ENCODE measurements at regions not wholly inside any gene's neighbourhood (a gene's known extent, or its start where the extent isn't known, plus 50 kb on each side); places are given as distances from the start of the nearest gene placed in this dataset.

DNA sequence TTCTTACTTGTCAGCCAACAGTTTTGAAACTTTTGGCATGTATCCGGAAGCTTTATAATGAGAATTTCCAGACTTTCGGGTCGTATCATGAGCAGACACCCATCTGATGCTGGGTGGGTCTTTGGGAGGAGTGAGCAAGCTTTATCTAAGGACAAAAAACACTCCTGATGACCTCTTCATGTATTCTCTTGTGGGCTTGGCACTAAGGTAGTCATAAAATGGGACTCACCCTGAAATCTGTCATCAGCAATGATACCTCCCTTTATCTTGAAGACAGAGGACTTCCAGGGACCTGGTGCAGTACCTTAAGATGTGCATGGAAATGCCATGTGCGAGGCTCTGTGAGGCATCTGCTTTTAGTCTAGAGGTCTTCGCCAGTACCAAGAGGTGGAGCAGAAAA lies 346.3 kb upstream of the PPARGC1A start:
- no peak overlapping the region for H3K4me3 ChIP-seq (ENCODE audit: low read depth, low read length, poor library complexity, severe bottlenecking)
- no peak overlapping the region for H3K4me2 ChIP-seq (ENCODE audit: low read length)
- H3K79me2 ChIP-seq (ENCODE audit: insufficient read depth, low read length) = no peaks in the 10 kb centered on the region
- H3F3A ChIP-seq (ENCODE audit: insufficient read depth, low read length) = no peaks in the 10 kb centered on the region
- no peak overlapping the region for H3K27ac ChIP-seq (ENCODE audit: low read depth, low read length, poor library complexity, severe bottlenecking)
- H2AFZ ChIP-seq (ENCODE audit: low read length) = no peak overlapping the region
- no peaks in the 10 kb centered on the region for H3K36me3 ChIP-seq (ENCODE audit: insufficient read depth, low read length)
- no peak for TF ChIP-seq EZH2 (IDR thresholded peaks at IDR 0.05; ENCODE audit: borderline replicate concordance, low read length)
- TF ChIP-seq, protein P1, sequence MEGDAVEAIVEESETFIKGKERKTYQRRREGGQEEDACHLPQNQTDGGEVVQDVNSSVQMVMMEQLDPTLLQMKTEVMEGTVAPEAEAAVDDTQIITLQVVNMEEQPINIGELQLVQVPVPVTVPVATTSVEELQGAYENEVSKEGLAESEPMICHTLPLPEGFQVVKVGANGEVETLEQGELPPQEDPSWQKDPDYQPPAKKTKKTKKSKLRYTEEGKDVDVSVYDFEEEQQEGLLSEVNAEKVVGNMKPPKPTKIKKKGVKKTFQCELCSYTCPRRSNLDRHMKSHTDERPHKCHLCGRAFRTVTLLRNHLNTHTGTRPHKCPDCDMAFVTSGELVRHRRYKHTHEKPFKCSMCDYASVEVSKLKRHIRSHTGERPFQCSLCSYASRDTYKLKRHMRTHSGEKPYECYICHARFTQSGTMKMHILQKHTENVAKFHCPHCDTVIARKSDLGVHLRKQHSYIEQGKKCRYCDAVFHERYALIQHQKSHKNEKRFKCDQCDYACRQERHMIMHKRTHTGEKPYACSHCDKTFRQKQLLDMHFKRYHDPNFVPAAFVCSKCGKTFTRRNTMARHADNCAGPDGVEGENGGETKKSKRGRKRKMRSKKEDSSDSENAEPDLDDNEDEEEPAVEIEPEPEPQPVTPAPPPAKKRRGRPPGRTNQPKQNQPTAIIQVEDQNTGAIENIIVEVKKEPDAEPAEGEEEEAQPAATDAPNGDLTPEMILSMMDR (IDR thresholded peaks at IDR 0.05; ENCODE audit: low read length) = no peak
- H4K20me1 ChIP-seq (ENCODE audit: insufficient read depth, low read length) = no peaks in the 10 kb centered on the region
- H3K9me3 ChIP-seq (ENCODE audit: low read length) = no peaks in the 10 kb centered on the region
- no peak overlapping the region for H3K9ac ChIP-seq (ENCODE audit: low read length)
- H3K9me2 ChIP-seq (ENCODE audit: low read depth, low read length) = no peaks in the 10 kb centered on the region
- H3K27me3 ChIP-seq (ENCODE audit: insufficient read depth, low read length) = no peaks in the 10 kb centered on the region
- H3K4me1 ChIP-seq (ENCODE audit: insufficient read depth, low read length, severe bottlenecking) = no peaks in the 10 kb centered on the region

- Histone ChIP-seq H3K4me3 (ENCODE audit: low read depth, low read length, poor library complexity, severe bottlenecking) (no peak overlapping the region), H3K9me3 (ENCODE audit: low read length) (no peaks in the 10 kb centered on the region)
These were observed 345.8 kb upstream of the PPARGC1A start for GRCh38 chr4:24235618-24236017.

DNA sequence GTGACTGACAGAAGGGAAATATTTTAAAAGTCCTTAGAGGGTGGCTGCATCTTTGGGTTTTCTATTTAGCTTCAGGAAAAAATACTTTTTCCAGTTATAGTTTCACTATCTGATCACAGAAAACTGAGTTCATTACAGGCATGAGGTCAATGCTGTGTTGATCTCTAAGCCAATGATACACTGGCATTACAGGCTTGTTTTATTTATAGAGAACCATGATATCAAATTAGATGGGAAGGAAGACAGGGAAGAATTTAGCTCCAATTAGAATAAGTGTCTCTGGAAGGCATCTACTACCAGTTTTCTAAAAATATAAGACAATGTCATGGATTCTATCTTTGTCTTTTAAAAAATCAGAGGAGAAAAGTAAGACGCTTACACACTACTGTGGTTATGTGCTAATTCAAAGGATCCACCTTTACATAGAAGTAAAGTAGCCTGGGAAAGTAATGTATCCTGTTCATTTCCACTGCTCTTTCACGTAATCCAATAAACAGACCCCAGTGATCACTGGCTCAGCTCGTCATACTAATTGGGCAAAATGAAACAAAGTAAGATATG lies 344.5 kb upstream of the PPARGC1A start:
- no peaks in the 10 kb centered on the region for H3K9me2 ChIP-seq (ENCODE audit: low read depth, low read length)
- TF ChIP-seq, protein P1 (IDR thresholded peaks at IDR 0.05; ENCODE audit: low read length) = no peak
- no peak for TF ChIP-seq EZH2 (IDR thresholded peaks at IDR 0.05; ENCODE audit: borderline replicate concordance, low read length)
- no peak overlapping the region for H3K4me2 ChIP-seq (ENCODE audit: low read length)

More at GRCh38 chr4:24235618-24236017, 345.8 kb upstream of the PPARGC1A start:
- no peaks in the 10 kb centered on the region for H3K36me3 ChIP-seq (ENCODE audit: insufficient read depth, low read length)
- H3K4me1 ChIP-seq (ENCODE audit: insufficient read depth, low read length, severe bottlenecking) = no peaks in the 10 kb centered on the region
- no peaks in the 10 kb centered on the region for H3K9me2 ChIP-seq (ENCODE audit: low read depth, low read length)
- no peak overlapping the region for H2AFZ ChIP-seq (ENCODE audit: low read length)
- no peak overlapping the region for H3K9ac ChIP-seq (ENCODE audit: low read length)
- H3K79me2 ChIP-seq (ENCODE audit: insufficient read depth, low read length) = no peaks in the 10 kb centered on the region
- TF ChIP-seq, protein P1 (IDR thresholded peaks at IDR 0.05; ENCODE audit: low read length) = no peak
- no peak for TF ChIP-seq EZH2 (IDR thresholded peaks at IDR 0.05; ENCODE audit: borderline replicate concordance, low read length)
- no peaks in the 10 kb centered on the region for H3K27me3 ChIP-seq (ENCODE audit: insufficient read depth, low read length)
- no peak overlapping the region for H3K4me2 ChIP-seq (ENCODE audit: low read length)
- no peaks in the 10 kb centered on the region for H3F3A ChIP-seq (ENCODE audit: insufficient read depth, low read length)
- no peak overlapping the region for H3K27ac ChIP-seq (ENCODE audit: low read depth, low read length, poor library complexity, severe bottlenecking)
- H4K20me1 ChIP-seq (ENCODE audit: insufficient read depth, low read length) = no peaks in the 10 kb centered on the region

More for the DNA sequence above, 344.5 kb upstream of the PPARGC1A start:
- Histone ChIP-seq H3K4me1 (ENCODE audit: insufficient read depth, low read length, severe bottlenecking) (no peaks in the 10 kb centered on the region), H3K79me2 (ENCODE audit: insufficient read depth, low read length) (no peaks in the 10 kb centered on the region), H3K4me3 (ENCODE audit: low read depth, low read length, poor library complexity, severe bottlenecking) (no peak overlapping the region), H3K27me3 (ENCODE audit: insufficient read depth, low read length) (no peaks in the 10 kb centered on the region), H3K9ac (ENCODE audit: low read length) (no peak overlapping the region), H3K27ac (ENCODE audit: low read depth, low read length, poor library complexity, severe bottlenecking) (no peak overlapping the region), H3K9me3 (ENCODE audit: low read length) (no peaks in the 10 kb centered on the region), H2AFZ (ENCODE audit: low read length) (no peak overlapping the region), H3K36me3 (ENCODE audit: insufficient read depth, low read length) (no peaks in the 10 kb centered on the region), H3F3A (ENCODE audit: insufficient read depth, low read length) (no peaks in the 10 kb centered on the region), H4K20me1 (ENCODE audit: insufficient read depth, low read length) (no peaks in the 10 kb centered on the region)

All from OCI-LY1 (cell line).